SK-N-SH treated with all-trans-retinoic acid at 6 μM for 48 hours (cell line): ENCODE measurements at regions not wholly inside any gene's neighbourhood (a gene's known extent, or its start where the extent isn't known, plus 50 kb on each side); places are given as distances from the start of the nearest gene placed in this dataset.

Source experiments
- ARNTL ChIP-seq: fragments of 450-650 bp; formaldehyde crosslinking; IDR thresholded peaks from 2 replicates; pipeline ENCODE4 v1.5.0; 2020; ENCODE audit warnings: low read depth, mild to moderate bottlenecking, moderate library complexity, borderline replicate concordance
- CREB5 ChIP-seq: fragments of 250-450 bp; sonication (Bioruptor Pico); IDR thresholded peaks from 2 replicates; pipeline ENCODE4 v1.5.1; 2020; ENCODE audit warnings: low read depth, mild to moderate bottlenecking, moderate library complexity
- ESRRG ChIP-seq: fragments of 250-450 bp; sonication (Bioruptor Pico); IDR thresholded peaks from 2 replicates; pipeline ENCODE4 v1.6.1; 2021; ENCODE audit warnings: mild to moderate bottlenecking
- PPARA ChIP-seq: fragments of 250-450 bp; sonication (Bioruptor Pico); IDR thresholded peaks from 2 replicates; pipeline ENCODE4 v1.5.0; 2020; ENCODE audit warnings: mild to moderate bottlenecking, borderline replicate concordance
- RARB ChIP-seq: fragments of 250-450 bp; sonication (Bioruptor Pico); IDR thresholded peaks from 2 replicates; pipeline ENCODE4 v1.8.0; 2021; ENCODE audit warnings: mild to moderate bottlenecking, moderate library complexity
- TCF4 ChIP-seq: fragments of 250-450 bp; sonication (Bioruptor Pico); IDR thresholded peaks from 2 replicates; pipeline ENCODE4 v1.8.0; 2021; ENCODE audit warnings: mild to moderate bottlenecking, moderate library complexity, borderline replicate concordance
- ZC3H10 ChIP-seq: fragments of 250-450 bp; sonication (Bioruptor Pico); IDR thresholded peaks from 2 replicates; pipeline ENCODE4 v1.5.1; 2021; ENCODE audit warnings: mild to moderate bottlenecking, moderate library complexity
- ZNF8 ChIP-seq: fragments of 450-650 bp; formaldehyde crosslinking; IDR thresholded peaks from 2 replicates; pipeline ENCODE4 v1.5.0; 2020; ENCODE audit warnings: mild to moderate bottlenecking, moderate library complexity
- TF ChIP-seq, protein P1 (sequence below): fragments of 250-450 bp; sonication (Bioruptor Pico); IDR thresholded peaks from 2 replicates; pipeline ENCODE4 v1.8.0; 2020; ENCODE audit warnings: mild to moderate bottlenecking, moderate library complexity, borderline replicate concordance

DNA sequence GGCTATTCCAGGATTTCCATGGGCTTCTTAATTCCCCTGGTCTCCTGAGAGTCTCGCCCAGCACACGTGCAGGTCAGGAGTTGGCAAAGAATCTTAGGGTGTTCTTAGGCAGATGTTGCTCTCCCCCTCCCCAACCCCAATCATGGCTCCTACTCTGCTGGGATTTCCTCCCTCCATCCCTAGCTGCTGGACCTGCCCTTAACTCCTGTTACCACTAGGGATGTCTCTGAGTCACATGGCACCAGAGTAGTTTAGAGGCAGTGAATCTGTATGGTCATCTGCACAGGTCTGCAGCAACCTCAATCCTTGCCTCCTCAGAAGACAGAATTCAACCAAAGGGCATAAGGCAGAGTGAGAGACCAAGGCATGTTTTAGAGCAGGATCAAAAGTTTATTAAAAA lies 51.8 kb upstream of the CHST3 start:
- TF ChIP-seq TCF4 (CRISPR knock-in tag): no peak
- TF ChIP-seq ZC3H10 (CRISPR knock-in tag): no peak
- TF ChIP-seq, protein P1, sequence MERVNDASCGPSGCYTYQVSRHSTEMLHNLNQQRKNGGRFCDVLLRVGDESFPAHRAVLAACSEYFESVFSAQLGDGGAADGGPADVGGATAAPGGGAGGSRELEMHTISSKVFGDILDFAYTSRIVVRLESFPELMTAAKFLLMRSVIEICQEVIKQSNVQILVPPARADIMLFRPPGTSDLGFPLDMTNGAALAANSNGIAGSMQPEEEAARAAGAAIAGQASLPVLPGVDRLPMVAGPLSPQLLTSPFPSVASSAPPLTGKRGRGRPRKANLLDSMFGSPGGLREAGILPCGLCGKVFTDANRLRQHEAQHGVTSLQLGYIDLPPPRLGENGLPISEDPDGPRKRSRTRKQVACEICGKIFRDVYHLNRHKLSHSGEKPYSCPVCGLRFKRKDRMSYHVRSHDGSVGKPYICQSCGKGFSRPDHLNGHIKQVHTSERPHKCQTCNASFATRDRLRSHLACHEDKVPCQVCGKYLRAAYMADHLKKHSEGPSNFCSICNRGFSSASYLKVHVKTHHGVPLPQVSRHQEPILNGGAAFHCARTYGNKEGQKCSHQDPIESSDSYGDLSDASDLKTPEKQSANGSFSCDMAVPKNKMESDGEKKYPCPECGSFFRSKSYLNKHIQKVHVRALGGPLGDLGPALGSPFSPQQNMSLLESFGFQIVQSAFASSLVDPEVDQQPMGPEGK (CRISPR knock-in tag): no peak
- no peak for TF ChIP-seq ARNTL (CRISPR knock-in tag)
- no peak for TF ChIP-seq RARB (CRISPR knock-in tag)
- TF ChIP-seq ZNF8 (CRISPR knock-in tag): no peak
- no peak for TF ChIP-seq CREB5 (CRISPR knock-in tag)
- no peak for TF ChIP-seq PPARA
- TF ChIP-seq ESRRG: no peak
